ENCODE measurements at regions not wholly inside any gene's neighbourhood (a gene's known extent, or its start where the extent isn't known, plus 50 kb on each side); places are given as distances from the start of the nearest gene placed in this dataset.

DNA sequence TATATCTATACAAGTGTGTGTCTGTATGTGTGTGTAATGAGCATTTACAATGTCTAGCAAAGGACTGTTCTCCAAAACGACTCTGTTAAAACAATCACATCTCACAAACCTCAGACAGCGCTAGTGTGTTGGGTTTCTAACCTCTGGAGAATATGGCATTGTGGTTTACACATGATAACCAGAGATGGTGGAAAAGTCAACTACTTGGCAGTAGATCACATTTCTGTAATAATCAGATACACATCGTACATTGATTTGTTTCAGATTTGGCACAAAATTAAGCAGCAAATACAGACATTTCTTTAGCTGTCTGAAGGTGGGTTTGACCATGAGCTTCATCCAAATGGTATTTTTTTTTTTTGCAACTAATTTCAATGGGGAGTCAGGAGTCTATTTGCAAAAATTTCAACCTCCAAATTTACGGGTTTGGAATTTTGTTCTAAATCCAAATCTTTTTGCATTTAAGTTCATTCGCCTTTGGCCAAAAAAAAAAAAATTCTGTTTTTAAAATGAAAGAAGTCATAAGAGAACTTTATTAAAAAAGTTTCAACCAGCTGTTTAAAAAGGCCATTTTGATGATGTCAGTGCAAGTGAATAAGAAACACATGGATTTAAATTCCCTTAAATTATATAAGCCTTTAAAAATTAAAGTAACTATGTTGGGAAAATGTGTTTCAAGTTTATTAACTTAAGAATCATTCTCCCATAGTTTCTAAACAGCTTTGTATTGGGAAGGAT, 127.8 kb downstream of the TMEM26 start:
- TF ChIP-seq EZH2phosphoT487 (IDR thresholded peaks at IDR 0.05; ENCODE audit: insufficient read depth, low read depth), result no peak
- no peak for TF ChIP-seq EZH2 (IDR thresholded peaks at IDR 0.05; ENCODE audit: insufficient read depth, poor library complexity, severe bottlenecking)
